Superior temporal gyrus (tissue), 1 donor: ENCODE measurements at regions not wholly inside any gene's neighbourhood (a gene's known extent, or its start where the extent isn't known, plus 50 kb on each side); places are given as distances from the start of the nearest gene placed in this dataset.

Source experiments
- DNase-seq: peaks from one replicate; pipeline ENCODE4 v3.0.0-alpha.2; 2016; ENCODE audit errors: extremely low spot score

GRCh38 chr3:106213954-106214353, 345.1 kb upstream of the CBLB start:
- no peak for DNase-seq

GRCh38 chr3:106214641-106215040, 345.8 kb upstream of the CBLB start:
- DNase-seq = no peak

- no peak for DNase-seq
Measured at GRCh38 chr3:106215047-106215446, 346.2 kb upstream of the CBLB start.

- no peak for DNase-seq
Measured at GRCh38 chr3:106217745-106218144, 348.9 kb upstream of the CBLB start.

- DNase-seq = no peak
Measured at GRCh38 chr3:106227068-106227467, 358.3 kb upstream of the CBLB start.

GRCh38 chr3:106228271-106228670, 359.5 kb upstream of the CBLB start:
- DNase-seq = no peak

- no peak for DNase-seq
Measured at GRCh38 chr3:106229495-106230278, 360.9 kb upstream of the CBLB start.

GRCh38 chr3:106231086-106231485, 362.3 kb upstream of the CBLB start:
- DNase-seq = no peak

GRCh38 chr3:106232956-106233355, 364.1 kb upstream of the CBLB start:
- DNase-seq = no peak

- no peak for DNase-seq
Measured at GRCh38 chr3:106239195-106239697, 370.4 kb upstream of the CBLB start.

GRCh38 chr3:106241593-106241992, 372.8 kb upstream of the CBLB start:
- DNase-seq = no peak

- DNase-seq = no peak
Measured at GRCh38 chr3:106242781-106243180, 374.0 kb upstream of the CBLB start.

GRCh38 chr3:106245400-106245799, 376.6 kb upstream of the CBLB start:
- no peak for DNase-seq

GRCh38 chr3:106247902-106248684, 379.3 kb upstream of the CBLB start:
- DNase-seq = no peak

- no peak for DNase-seq
Measured at GRCh38 chr3:106249159-106249558, 380.3 kb upstream of the CBLB start.

- no peak for DNase-seq
Measured at GRCh38 chr3:106249981-106250380, 381.2 kb upstream of the CBLB start.

GRCh38 chr3:106251160-106251892, 382.5 kb upstream of the CBLB start:
- no peak for DNase-seq

- no peak for DNase-seq
Measured at GRCh38 chr3:106255870-106256248, 387.0 kb upstream of the CBLB start.

- no peak for DNase-seq
Measured at GRCh38 chr3:106256249-106256957, 387.6 kb upstream of the CBLB start.

GRCh38 chr3:106257172-106257571, 388.4 kb upstream of the CBLB start:
- DNase-seq = no peak

GRCh38 chr3:106261396-106261795, 392.6 kb upstream of the CBLB start:
- no peak for DNase-seq
